PFSK-1 (cell line): ENCODE measurements at regions not wholly inside any gene's neighbourhood (a gene's known extent, or its start where the extent isn't known, plus 50 kb on each side); places are given as distances from the start of the nearest gene placed in this dataset.

Experiments used
- FOXP2 ChIP-seq: optimal IDR thresholded peaks from 2 replicates; pipeline ENCODE3; 2011; ENCODE audit warnings: borderline replicate concordance, control low read depth, inconsistent platforms; ENCODE audit not compliant: insufficient read depth; ENCODE audit errors: extremely low read length, extremely low read depth
- POLR2AphosphoS5 ChIP-seq: IDR thresholded peaks from 2 replicates; pipeline ENCODE4 v1.6.1; 2012; ENCODE audit warnings: low read depth, mild to moderate bottlenecking, control low read depth, low read length, moderate library complexity
- SIN3A ChIP-seq: IDR thresholded peaks from 2 replicates; pipeline ENCODE4 v1.6.1; 2012; ENCODE audit warnings: mild to moderate bottlenecking, low read length, moderate library complexity, borderline replicate concordance; ENCODE audit not compliant: insufficient read depth
- TAF1 ChIP-seq: IDR thresholded peaks from 2 replicates; pipeline ENCODE4 v1.6.1; 2012; ENCODE audit warnings: low read length, control low read depth, borderline replicate concordance; ENCODE audit not compliant: insufficient read depth
- TF ChIP-seq, protein P1 (sequence below), 2 experiments: IDR thresholded peaks; 2 replicates each; pipeline versions ENCODE4 v1.6.1 to v1.8.0; 2011 to 2012; ENCODE audit warnings: low read depth in 2 of 2, low read length in 2 of 2, control low read depth in 1 of 2, inconsistent platforms in 1 of 2, mild to moderate bottlenecking in 1 of 2, moderate library complexity in 1 of 2; ENCODE audit not compliant: insufficient read depth in 1 of 2

DNA sequence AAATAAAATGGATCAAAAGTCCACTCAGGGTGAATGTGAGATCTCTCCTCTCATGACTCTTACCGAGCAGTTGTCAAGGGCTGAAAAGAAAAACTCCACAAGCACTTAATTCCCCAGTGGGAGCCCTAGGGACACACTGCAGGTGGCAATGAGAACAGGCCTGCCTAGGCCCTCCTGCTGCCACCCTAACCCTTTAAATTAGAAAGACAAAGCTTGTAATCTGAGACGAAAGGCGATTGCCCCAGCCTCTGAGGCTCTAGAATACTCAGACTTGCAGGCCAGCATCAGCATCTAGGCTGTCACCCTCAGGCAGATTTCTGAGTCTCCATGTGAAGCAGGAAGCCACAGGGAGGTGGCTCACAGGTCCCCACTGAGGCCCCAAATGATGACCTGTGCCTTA, 457.0 kb upstream of the MYT1L start:
- TF ChIP-seq, protein P1, sequence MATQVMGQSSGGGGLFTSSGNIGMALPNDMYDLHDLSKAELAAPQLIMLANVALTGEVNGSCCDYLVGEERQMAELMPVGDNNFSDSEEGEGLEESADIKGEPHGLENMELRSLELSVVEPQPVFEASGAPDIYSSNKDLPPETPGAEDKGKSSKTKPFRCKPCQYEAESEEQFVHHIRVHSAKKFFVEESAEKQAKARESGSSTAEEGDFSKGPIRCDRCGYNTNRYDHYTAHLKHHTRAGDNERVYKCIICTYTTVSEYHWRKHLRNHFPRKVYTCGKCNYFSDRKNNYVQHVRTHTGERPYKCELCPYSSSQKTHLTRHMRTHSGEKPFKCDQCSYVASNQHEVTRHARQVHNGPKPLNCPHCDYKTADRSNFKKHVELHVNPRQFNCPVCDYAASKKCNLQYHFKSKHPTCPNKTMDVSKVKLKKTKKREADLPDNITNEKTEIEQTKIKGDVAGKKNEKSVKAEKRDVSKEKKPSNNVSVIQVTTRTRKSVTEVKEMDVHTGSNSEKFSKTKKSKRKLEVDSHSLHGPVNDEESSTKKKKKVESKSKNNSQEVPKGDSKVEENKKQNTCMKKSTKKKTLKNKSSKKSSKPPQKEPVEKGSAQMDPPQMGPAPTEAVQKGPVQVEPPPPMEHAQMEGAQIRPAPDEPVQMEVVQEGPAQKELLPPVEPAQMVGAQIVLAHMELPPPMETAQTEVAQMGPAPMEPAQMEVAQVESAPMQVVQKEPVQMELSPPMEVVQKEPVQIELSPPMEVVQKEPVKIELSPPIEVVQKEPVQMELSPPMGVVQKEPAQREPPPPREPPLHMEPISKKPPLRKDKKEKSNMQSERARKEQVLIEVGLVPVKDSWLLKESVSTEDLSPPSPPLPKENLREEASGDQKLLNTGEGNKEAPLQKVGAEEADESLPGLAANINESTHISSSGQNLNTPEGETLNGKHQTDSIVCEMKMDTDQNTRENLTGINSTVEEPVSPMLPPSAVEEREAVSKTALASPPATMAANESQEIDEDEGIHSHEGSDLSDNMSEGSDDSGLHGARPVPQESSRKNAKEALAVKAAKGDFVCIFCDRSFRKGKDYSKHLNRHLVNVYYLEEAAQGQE (IDR thresholded peaks at IDR 0.05; ENCODE audit: insufficient read depth in 1 of 2, low read depth in 2 of 2, low read length in 2 of 2), result no peak
- TF ChIP-seq FOXP2 (no peak), TAF1 (no peak), POLR2AphosphoS5 (no peak), SIN3A (no peak)

DNA sequence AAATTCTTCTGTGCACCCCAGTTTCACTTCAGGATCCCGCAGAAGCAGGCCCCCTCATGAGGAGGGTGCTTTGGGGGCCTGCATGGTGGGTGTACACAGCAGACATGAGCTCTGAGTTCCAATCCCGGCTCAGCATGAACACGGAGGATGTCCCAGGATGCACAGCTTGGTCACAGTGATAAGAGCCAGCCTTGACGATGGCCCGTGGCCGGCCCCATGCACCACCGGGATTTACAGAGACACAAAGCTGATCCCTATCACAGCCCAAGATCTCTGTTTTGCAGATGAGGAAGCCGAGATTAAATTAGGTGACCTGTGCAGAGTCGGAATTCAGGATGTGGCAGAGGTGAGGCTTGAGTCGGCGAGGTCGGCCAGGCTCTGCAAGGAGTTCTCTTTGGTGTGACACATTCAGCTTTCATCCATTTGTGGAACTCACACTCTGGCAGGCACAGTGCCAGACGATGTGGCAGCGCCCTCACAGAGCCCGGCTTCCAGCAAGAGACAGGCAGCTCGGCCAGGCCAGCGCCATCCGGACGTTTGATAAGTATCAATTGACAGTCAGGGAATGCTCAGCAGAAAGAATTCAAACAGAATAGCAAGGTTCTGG, 456.3 kb upstream of the MYT1L start:
- TF ChIP-seq SIN3A (no peak), FOXP2 (no peak)

DNA sequence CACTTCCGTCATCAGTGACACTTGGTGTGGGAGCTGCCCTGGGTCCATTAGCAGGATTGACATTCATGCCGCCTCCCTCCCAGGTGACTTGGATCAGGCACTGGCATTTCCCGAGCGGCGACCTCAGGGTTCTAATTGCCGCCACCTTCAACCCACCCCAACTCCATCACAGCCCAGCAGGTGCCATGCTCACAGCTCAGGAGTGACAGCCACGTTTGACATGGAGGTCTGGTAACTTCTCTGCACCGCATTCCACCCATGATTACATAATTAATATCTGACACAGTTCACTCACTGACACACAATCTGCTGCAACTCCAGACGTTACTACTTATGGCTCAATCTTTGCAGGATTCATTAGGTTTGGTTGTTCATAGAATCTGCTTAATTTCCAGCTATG, 450.9 kb upstream of the MYT1L start:
- no peak for TF ChIP-seq POLR2AphosphoS5
- TF ChIP-seq, protein P1 (IDR thresholded peaks at IDR 0.05; ENCODE audit: insufficient read depth in 1 of 2, low read depth in 2 of 2, low read length in 2 of 2), result no peak
- no peak for TF ChIP-seq FOXP2
- TF ChIP-seq SIN3A, result no peak
- no peak for TF ChIP-seq TAF1

DNA sequence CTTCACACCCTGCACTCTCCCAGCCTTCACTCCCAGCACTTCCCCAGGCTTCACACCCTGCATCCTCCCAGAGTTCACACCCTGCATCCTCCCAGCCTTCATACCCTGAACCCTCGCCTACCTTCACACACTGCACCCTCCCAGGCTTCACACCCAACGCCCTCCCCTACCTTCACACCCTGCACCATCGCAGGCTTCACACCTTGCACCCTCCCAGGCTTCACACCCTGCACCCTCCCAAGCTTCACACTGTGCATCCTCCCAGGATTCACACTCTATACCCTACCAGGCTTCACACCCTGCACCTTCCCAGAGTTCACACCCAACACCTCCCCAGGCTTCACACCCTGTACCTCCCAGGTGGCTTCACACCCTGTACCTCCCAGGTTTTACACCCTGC, 448.7 kb upstream of the MYT1L start:
- TF ChIP-seq SIN3A, result no peak
- no peak for TF ChIP-seq POLR2AphosphoS5
- no peak for TF ChIP-seq TAF1
- TF ChIP-seq FOXP2, result no peak
- TF ChIP-seq, protein P1 (IDR thresholded peaks at IDR 0.05; ENCODE audit: insufficient read depth in 1 of 2, low read depth in 2 of 2, low read length in 2 of 2), result no peak

DNA sequence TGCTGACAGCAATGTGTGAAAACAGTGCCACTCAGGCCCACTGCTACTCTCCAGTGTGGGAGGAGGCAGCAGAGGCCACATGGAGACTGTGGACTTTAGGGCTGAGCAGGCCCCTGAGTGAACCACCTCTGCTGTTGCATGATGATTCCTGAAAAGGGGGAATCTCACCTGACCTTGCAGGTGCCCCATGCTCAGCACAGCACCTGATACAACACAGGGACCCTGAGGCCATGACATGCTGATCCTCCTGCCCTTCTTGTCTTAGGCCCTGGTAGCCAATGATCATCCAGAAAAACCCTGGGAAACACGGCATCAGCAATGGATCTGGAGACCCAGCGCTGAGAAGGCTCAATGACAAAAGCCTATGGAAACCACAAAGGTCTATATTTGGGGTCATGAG, 446.8 kb upstream of the MYT1L start:
- TF ChIP-seq TAF1 (no peak), FOXP2 (no peak)

DNA sequence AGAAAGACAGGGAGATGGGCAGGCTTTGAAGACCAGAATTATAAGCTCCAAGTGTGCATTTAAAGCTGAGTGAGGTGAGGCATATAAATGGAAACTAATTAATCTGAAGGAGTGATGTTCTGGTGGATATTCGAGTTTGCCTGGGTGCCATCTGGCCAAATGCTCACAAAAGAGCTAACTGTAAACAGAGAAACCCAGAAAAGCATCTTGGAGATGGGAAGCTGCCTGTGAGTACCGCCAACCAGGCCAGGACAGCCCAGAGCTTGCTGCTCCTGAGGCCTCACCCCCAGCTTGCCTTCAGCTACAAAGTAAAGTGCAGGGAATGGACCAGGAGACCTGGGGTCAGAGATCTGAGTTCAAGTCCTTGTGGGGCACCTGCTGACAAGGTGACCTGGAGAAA, 446.1 kb upstream of the MYT1L start:
- TF ChIP-seq SIN3A, result no peak
- no peak for TF ChIP-seq POLR2AphosphoS5
- TF ChIP-seq, protein P1 (IDR thresholded peaks at IDR 0.05; ENCODE audit: insufficient read depth in 1 of 2, low read depth in 2 of 2, low read length in 2 of 2), result no peak
- no peak for TF ChIP-seq FOXP2
- TF ChIP-seq TAF1, result no peak
